Activated CD4-positive, alpha-beta T cell treated with anti-CD3 and anti-CD28 coated beads for 4 hours (primary cell): ENCODE measurements at regions not wholly inside any gene's neighbourhood (a gene's known extent, or its start where the extent isn't known, plus 50 kb on each side); places are given as distances from the start of the nearest gene placed in this dataset.

Source experiments
- DNase-seq, 2 donors: peaks; one replicate each; pipeline ENCODE4 v3.0.0-alpha.2; 2020

- no peak for DNase-seq
These were observed 115.2 kb downstream of the PAX1 start for GRCh38 chr20:21820688-21821087.

- DNase-seq, result no peak
These were observed 114.6 kb downstream of the PAX1 start for GRCh38 chr20:21820045-21820444.

GRCh38 chr20:21812379-21812778 lies 106.9 kb downstream of the PAX1 start:
- no peak for DNase-seq

- no peak for DNase-seq
These were observed 104.6 kb downstream of the PAX1 start for GRCh38 chr20:21809961-21810523.

GRCh38 chr20:21808863-21809664 lies 103.6 kb downstream of the PAX1 start:
- DNase-seq, result peak; percentile 4 to 5

- no peak for DNase-seq
These were observed 102.7 kb downstream of the PAX1 start for GRCh38 chr20:21808139-21808538.

GRCh38 chr20:21804802-21805201 lies 99.3 kb downstream of the PAX1 start:
- no peak for DNase-seq

GRCh38 chr20:21801193-21801592 lies 95.7 kb downstream of the PAX1 start:
- DNase-seq, result no peak

GRCh38 chr20:21798384-21798783 lies 92.9 kb downstream of the PAX1 start:
- no peak for DNase-seq

- no peak for DNase-seq
These were observed 90.6 kb downstream of the PAX1 start for GRCh38 chr20:21796059-21796458.

- no peak for DNase-seq
These were observed 82.6 kb downstream of the PAX1 start for GRCh38 chr20:21788082-21788481.

- DNase-seq, result no peak
These were observed 76.1 kb downstream of the PAX1 start for GRCh38 chr20:21781446-21782075.

- DNase-seq, result no peak
These were observed 75.1 kb downstream of the PAX1 start for GRCh38 chr20:21780528-21780927.
